ENCODE measurements at regions not wholly inside any gene's neighbourhood (a gene's known extent, or its start where the extent isn't known, plus 50 kb on each side); places are given as distances from the start of the nearest gene placed in this dataset.

GRCh38 chr7:13656330-13656729, 333.1 kb downstream of the ETV1 start:
- no peaks in the 10 kb centered on the region for H3K36me3 ChIP-seq (replicated peaks in 1 of 2)
- DNase-seq = no peak
- TF ChIP-seq POLR2A (IDR thresholded peaks at IDR 0.05) (no peak), CTCF (IDR thresholded peaks at IDR 0.05) (no peak)

GRCh38 chr7:13673290-13673689, 316.2 kb downstream of the ETV1 start:
- Histone ChIP-seq H3K36me3 (replicated peaks in 1 of 2) (no peaks in the 10 kb centered on the region), H3K27ac (no peak overlapping the region), H3K4me1 (replicated peaks in 1 of 2) (no peaks in the 10 kb centered on the region), H3K4me3 (no peak overlapping the region), H3K9me3 (replicated peaks in 1 of 3) (no peaks in the 10 kb centered on the region), H3K27me3 (no peaks in the 10 kb centered on the region)
- no peak for TF ChIP-seq POLR2A (IDR thresholded peaks at IDR 0.05)
- TF ChIP-seq CTCF (IDR thresholded peaks at IDR 0.05) = no peak
- 83 to 88% (median 84%) methylated on average over 5 to 6 of the region's 6 CpGs for WGBS, 4 donors
- DNase-seq = no peak
- intact Hi-C loops (cut with DNase I) = no loop called here

More at GRCh38 chr7:13656330-13656729, 333.1 kb downstream of the ETV1 start:
- intact Hi-C loops (cut with DNase I) = no loop called here
- Histone ChIP-seq H3K27me3 (no peaks in the 10 kb centered on the region), H3K9me3 (replicated peaks in 1 of 3) (no peaks in the 10 kb centered on the region), H3K4me3 (no peak overlapping the region), H3K4me1 (replicated peaks in 1 of 2) (no peaks in the 10 kb centered on the region), H3K27ac (no peak overlapping the region)
- 42 to 93% (median 86%) methylated on average over 1 of the region's 1 CpG for WGBS, 4 donors

GRCh38 chr7:13682626-13683025, 306.8 kb downstream of the ETV1 start:
- Histone ChIP-seq H3K9me3 (replicated peaks in 1 of 3) (peaks cover 0 to 6% (median 0%) of the 10 kb centered on the region in 3 donors), H3K27ac (no peak overlapping the region), H3K4me3 (no peak overlapping the region), H3K36me3 (replicated peaks in 1 of 2) (no peaks in the 10 kb centered on the region), H3K4me1 (replicated peaks in 1 of 2) (no peaks in the 10 kb centered on the region), H3K27me3 (no peaks in the 10 kb centered on the region)
- no peak for DNase-seq
- intact Hi-C loops (cut with DNase I) = no loop called here
- TF ChIP-seq POLR2A (IDR thresholded peaks at IDR 0.05) (no peak), CTCF (IDR thresholded peaks at IDR 0.05) (no peak)
- 85 to 92% (median 90%) methylated on average over 1 of the region's 1 CpG for WGBS, 4 donors

- intact Hi-C loops (cut with DNase I) = no loop called here
- Histone ChIP-seq H3K4me1 (replicated peaks in 1 of 2) (no peaks in the 10 kb centered on the region), H3K27me3 (no peaks in the 10 kb centered on the region), H3K27ac (no peak overlapping the region), H3K9me3 (replicated peaks in 1 of 3) (no peaks in the 10 kb centered on the region), H3K4me3 (no peak overlapping the region), H3K36me3 (replicated peaks in 1 of 2) (no peaks in the 10 kb centered on the region)
- no peak for DNase-seq
- TF ChIP-seq CTCF (IDR thresholded peaks at IDR 0.05) (no peak), POLR2A (IDR thresholded peaks at IDR 0.05) (no peak)
- 83 to 100% (median 92%) methylated on average over 1 of the region's 1 CpG for WGBS, 4 donors
These were observed 302.0 kb downstream of the ETV1 start for GRCh38 chr7:13687500-13687899.
